LNCAP (cell line): ENCODE measurements at regions not wholly inside any gene's neighbourhood (a gene's known extent, or its start where the extent isn't known, plus 50 kb on each side); places are given as distances from the start of the nearest gene placed in this dataset.

Source experiments
- CTCF ChIP-seq: fragments of 450-650 bp; IDR thresholded peaks from 2 replicates; pipeline ENCODE4 v1.5.1; 2017; ENCODE audit warnings: mild to moderate bottlenecking

- no peak for TF ChIP-seq CTCF
Observed at GRCh38 chr6:109916759-109917158, 61.4 kb upstream of the GPR6 start.

- no peak for TF ChIP-seq CTCF
Observed at GRCh38 chr6:109918227-109918626, 59.9 kb upstream of the GPR6 start.

GRCh38 chr6:109920911-109921310 lies 57.2 kb upstream of the GPR6 start:
- TF ChIP-seq CTCF = no peak

GRCh38 chr6:109922851-109923250 lies 55.3 kb upstream of the GPR6 start:
- no peak for TF ChIP-seq CTCF

GRCh38 chr6:109925075-109925474 lies 53.0 kb upstream of the GPR6 start:
- no peak for TF ChIP-seq CTCF

- no peak for TF ChIP-seq CTCF
Observed at GRCh38 chr6:109927052-109927451, 51.1 kb upstream of the GPR6 start.
